ENCODE measurements at regions not wholly inside any gene's neighbourhood (a gene's known extent, or its start where the extent isn't known, plus 50 kb on each side); places are given as distances from the start of the nearest gene placed in this dataset.

DNA sequence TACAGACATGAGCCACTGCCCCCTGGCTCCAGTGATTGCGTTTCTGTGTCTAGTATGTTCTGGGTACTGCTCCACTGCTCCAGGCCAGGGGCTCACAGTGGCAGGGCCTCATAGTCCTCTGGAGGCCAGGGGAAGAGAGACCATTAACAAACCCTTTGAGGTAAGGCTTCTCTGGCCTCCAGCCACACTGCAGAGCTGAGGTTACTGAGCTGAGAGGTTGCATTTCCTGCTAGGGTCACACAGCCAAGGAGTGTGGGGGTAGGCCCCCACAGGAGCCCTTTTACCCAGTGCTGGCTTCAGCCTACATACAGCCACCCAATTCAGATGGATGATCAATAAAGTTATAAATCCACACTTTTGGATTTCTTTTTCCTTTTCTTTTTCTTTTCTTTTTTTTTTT, 50.4 kb upstream of the DLX4 start:
- no peak for DNase-seq
- ATAC-seq = no peak

Measured in stimulated activated naive CD8-positive, alpha-beta T cell treated with anti-CD3 and anti-CD28 coated beads, Interleukin-15, Interleukin-2, amounts not matched to agents 100 U/mL and 50 U/mL, for 24 hours (primary cell).